ENCODE measurements at regions not wholly inside any gene's neighbourhood (a gene's known extent, or its start where the extent isn't known, plus 50 kb on each side); places are given as distances from the start of the nearest gene placed in this dataset.

GRCh38 chr22:22767876-22768602, 119.6 kb upstream of the IGLL5 start:
- Histone ChIP-seq H3K9me3 (ENCODE audit: severe bottlenecking) (no peaks in the 10 kb centered on the region), H3K27me3 (ENCODE audit: insufficient read depth, low read depth, severe bottlenecking) (no peaks in the 10 kb centered on the region), H3K4me3 (ENCODE audit: low read depth, low read length) (no peak overlapping the region), H3K36me3 (no peaks in the 10 kb centered on the region), H3K27ac (no peak overlapping the region)
- no peak for DNase-seq
- peak; percentile 50 for TF ChIP-seq CTCF (IDR thresholded peaks at IDR 0.05; ENCODE audit: low read depth, low read length)

- Histone ChIP-seq H3K9me3 (ENCODE audit: severe bottlenecking) (no peaks in the 10 kb centered on the region), H3K27ac (no peak overlapping the region), H3K27me3 (ENCODE audit: insufficient read depth, low read depth, severe bottlenecking) (no peaks in the 10 kb centered on the region), H3K4me3 (ENCODE audit: low read depth, low read length) (no peak overlapping the region), H3K36me3 (no peaks in the 10 kb centered on the region)
- TF ChIP-seq CTCF (IDR thresholded peaks at IDR 0.05; ENCODE audit: low read depth, low read length) = no peak
- no peak for DNase-seq
Observed at GRCh38 chr22:22768885-22769284, 118.7 kb upstream of the IGLL5 start.

- Histone ChIP-seq H3K27ac (no peak overlapping the region), H3K27me3 (ENCODE audit: insufficient read depth, low read depth, severe bottlenecking) (no peaks in the 10 kb centered on the region), H3K4me3 (ENCODE audit: low read depth, low read length) (no peak overlapping the region), H3K9me3 (ENCODE audit: severe bottlenecking) (no peaks in the 10 kb centered on the region), H3K36me3 (no peaks in the 10 kb centered on the region)
- TF ChIP-seq CTCF (IDR thresholded peaks at IDR 0.05; ENCODE audit: low read depth, low read length) = no peak
- DNase-seq = no peak
Observed at GRCh38 chr22:22769434-22770279, 118.0 kb upstream of the IGLL5 start.

GRCh38 chr22:22770280-22770871, 117.2 kb upstream of the IGLL5 start:
- Histone ChIP-seq H3K27ac (no peak overlapping the region), H3K4me3 (ENCODE audit: low read depth, low read length) (no peak overlapping the region), H3K36me3 (no peaks in the 10 kb centered on the region), H3K9me3 (ENCODE audit: severe bottlenecking) (no peaks in the 10 kb centered on the region), H3K27me3 (ENCODE audit: insufficient read depth, low read depth, severe bottlenecking) (no peaks in the 10 kb centered on the region)
- peak; percentile 71 for DNase-seq
- peak; percentile 78 for TF ChIP-seq CTCF (IDR thresholded peaks at IDR 0.05; ENCODE audit: low read depth, low read length)

- Histone ChIP-seq H3K9me3 (ENCODE audit: severe bottlenecking) (no peaks in the 10 kb centered on the region), H3K27me3 (ENCODE audit: insufficient read depth, low read depth, severe bottlenecking) (no peaks in the 10 kb centered on the region), H3K4me3 (ENCODE audit: low read depth, low read length) (no peak overlapping the region), H3K36me3 (no peaks in the 10 kb centered on the region), H3K27ac (no peak overlapping the region)
- DNase-seq = no peak
- TF ChIP-seq CTCF (IDR thresholded peaks at IDR 0.05; ENCODE audit: low read depth, low read length) = no peak
Observed at GRCh38 chr22:22770881-22771280, 116.7 kb upstream of the IGLL5 start.
